Prostate gland (tissue), 2 donors: ENCODE measurements at regions not wholly inside any gene's neighbourhood (a gene's known extent, or its start where the extent isn't known, plus 50 kb on each side); places are given as distances from the start of the nearest gene placed in this dataset.

Source experiments
- DNase-seq: peaks from one replicate; pipeline ENCODE4 v3.0.0-alpha.2; 2019; ENCODE audit warnings: low spot score
- H3K27ac ChIP-seq, 2 donors: fragments of 200-600 bp; sonication (generic); 2 replicates each; pipeline ENCODE4 v1.5.1; 2017 to 2019
- H3K27me3 ChIP-seq: fragments of 200-600 bp; sonication (generic); replicated peaks from 2 replicates; pipeline ENCODE4 v1.5.1; 2019; ENCODE audit not compliant: insufficient read depth
- H3K36me3 ChIP-seq, 2 donors: fragments of 200-600 bp; sonication (generic); 1 replicate in 1 of 2; 2 replicates in 1 of 2; pipeline versions ENCODE4 v1.5.1 to v1.8.1; 2017 to 2019
- H3K4me1 ChIP-seq: fragments of 200-600 bp; sonication (generic); replicated peaks from 2 replicates; pipeline ENCODE4 v1.5.1; 2019
- H3K4me3 ChIP-seq, 2 donors: fragments of 200-600 bp; sonication (generic); 2 replicates each; pipeline ENCODE4 v1.5.1; 2017 to 2019
- H3K9me3 ChIP-seq: fragments of 200-600 bp; sonication (generic); 2 replicates; pipeline ENCODE4 v1.5.1; 2017
- POLR2A ChIP-seq: fragments of 450-650 bp; IDR thresholded peaks from one replicate; pipeline ENCODE4 v1.6.1; 2016; ENCODE audit warnings: antibody characterized with exemption, mild to moderate bottlenecking
- POLR2AphosphoS5 ChIP-seq: sonication (generic); formaldehyde crosslinking; IDR thresholded peaks from one replicate; pipeline ENCODE4 v1.6.1; 2017; ENCODE audit warnings: antibody characterized with exemption
- WGBS: methylation state at CpG from one replicate; pipeline ENCODE4 v1.1.5; 2018; 5-methylcytosine and 5-hydroxymethylcytosine counted together
- intact Hi-C: fragments of 100-400 bp; cut with DNase I; formaldehyde crosslinking; loops from one replicate; pipeline ENCODE4 v1.14.2; 2022
- TF ChIP-seq, protein P1 (sequence below), 4 experiments: fragments of 200-600 bp in 2 of 4; fragments of 450-650 bp in 2 of 4; sonication (generic) in 2 of 4; IDR thresholded peaks; 1 replicate in 3 of 4; 2 replicates in 1 of 4; pipeline ENCODE4 v1.5.1; 2016 to 2019; ENCODE audit warnings: antibody characterized with exemption in 4 of 4, mild to moderate bottlenecking in 2 of 4, moderate library complexity in 2 of 4

- 68% methylated on average over 4 of the region's 4 CpGs for WGBS
- Histone ChIP-seq H3K27me3 (no peaks in the 10 kb centered on the region), H3K36me3 (no peaks in the 10 kb centered on the region), H3K4me3 (no peak overlapping the region), H3K4me1 (no peaks in the 10 kb centered on the region), H3K27ac (no peak overlapping the region), H3K9me3 (no peaks in the 10 kb centered on the region)
- intact Hi-C loops, result no loop called here
- DNase-seq, result no peak
- TF ChIP-seq, protein P1, sequence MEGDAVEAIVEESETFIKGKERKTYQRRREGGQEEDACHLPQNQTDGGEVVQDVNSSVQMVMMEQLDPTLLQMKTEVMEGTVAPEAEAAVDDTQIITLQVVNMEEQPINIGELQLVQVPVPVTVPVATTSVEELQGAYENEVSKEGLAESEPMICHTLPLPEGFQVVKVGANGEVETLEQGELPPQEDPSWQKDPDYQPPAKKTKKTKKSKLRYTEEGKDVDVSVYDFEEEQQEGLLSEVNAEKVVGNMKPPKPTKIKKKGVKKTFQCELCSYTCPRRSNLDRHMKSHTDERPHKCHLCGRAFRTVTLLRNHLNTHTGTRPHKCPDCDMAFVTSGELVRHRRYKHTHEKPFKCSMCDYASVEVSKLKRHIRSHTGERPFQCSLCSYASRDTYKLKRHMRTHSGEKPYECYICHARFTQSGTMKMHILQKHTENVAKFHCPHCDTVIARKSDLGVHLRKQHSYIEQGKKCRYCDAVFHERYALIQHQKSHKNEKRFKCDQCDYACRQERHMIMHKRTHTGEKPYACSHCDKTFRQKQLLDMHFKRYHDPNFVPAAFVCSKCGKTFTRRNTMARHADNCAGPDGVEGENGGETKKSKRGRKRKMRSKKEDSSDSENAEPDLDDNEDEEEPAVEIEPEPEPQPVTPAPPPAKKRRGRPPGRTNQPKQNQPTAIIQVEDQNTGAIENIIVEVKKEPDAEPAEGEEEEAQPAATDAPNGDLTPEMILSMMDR (IDR thresholded peaks at IDR 0.05), result no peak
- TF ChIP-seq POLR2A, result no peak
- no peak for TF ChIP-seq POLR2AphosphoS5
These were observed 81.4 kb upstream of the RPS6KA3 start for GRCh38 chrX:20348139-20348538.

DNA sequence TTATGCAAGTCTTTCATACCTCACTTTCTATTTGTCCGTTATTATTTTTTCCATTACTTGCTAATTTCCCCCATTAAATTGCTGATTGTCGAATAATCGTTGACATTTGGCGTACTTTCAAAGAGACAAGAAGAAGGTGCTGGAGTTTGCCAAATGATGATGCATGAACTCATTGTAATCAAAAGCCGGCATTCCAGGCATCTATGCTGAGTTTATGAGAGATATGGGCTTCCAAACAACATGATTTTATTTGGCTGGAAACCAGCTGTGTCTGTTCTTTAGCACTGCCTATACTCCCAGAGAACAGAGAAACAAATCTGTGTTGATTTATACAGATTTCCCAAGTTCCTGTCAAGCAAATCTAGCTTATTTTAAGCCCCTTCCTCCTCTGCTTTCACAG, 80.8 kb upstream of the RPS6KA3 start:
- H3K27ac ChIP-seq, result no peak overlapping the region
- H3K27me3 ChIP-seq, result no peaks in the 10 kb centered on the region
- intact Hi-C loops, result no loop called here
- 17% methylated on average over 5 of the region's 5 CpGs for WGBS
- H3K36me3 ChIP-seq, result no peaks in the 10 kb centered on the region
- no peaks in the 10 kb centered on the region for H3K4me1 ChIP-seq
- H3K9me3 ChIP-seq, result no peaks in the 10 kb centered on the region
- H3K4me3 ChIP-seq, result no peak overlapping the region
- DNase-seq, result no peak
- TF ChIP-seq POLR2AphosphoS5 (no peak), POLR2A (no peak)
- TF ChIP-seq, protein P1 (IDR thresholded peaks at IDR 0.05), result no peak

DNA sequence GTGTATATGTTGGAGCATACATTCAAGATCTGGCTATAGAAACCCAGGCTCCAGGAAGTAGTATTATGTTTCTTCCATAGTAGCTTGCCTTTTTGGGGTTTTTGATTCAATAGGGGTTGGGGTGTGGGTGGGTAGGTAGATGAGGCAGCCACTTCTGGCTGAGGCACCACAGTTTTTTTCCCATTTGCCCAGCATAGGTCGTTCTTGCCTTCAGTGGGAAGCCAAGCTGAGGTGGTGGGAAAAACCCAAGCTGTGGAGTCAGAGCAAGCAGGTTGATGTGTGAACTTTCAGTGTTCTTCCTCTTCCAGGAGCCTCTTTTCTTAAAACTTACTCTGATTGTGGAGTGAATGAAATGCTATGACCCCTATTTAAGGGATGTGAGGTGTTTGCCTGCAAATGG, 67.0 kb upstream of the RPS6KA3 start:
- no peaks in the 10 kb centered on the region for H3K27me3 ChIP-seq
- no peak overlapping the region for H3K27ac ChIP-seq
- WGBS, result 50% methylated on average over 1 of the region's 1 CpG
- no peak for DNase-seq
- H3K4me3 ChIP-seq, result no peak overlapping the region
- no peaks in the 10 kb centered on the region for H3K9me3 ChIP-seq
- H3K4me1 ChIP-seq, result no peaks in the 10 kb centered on the region
- no peaks in the 10 kb centered on the region for H3K36me3 ChIP-seq
- intact Hi-C loops, result no loop called here
- TF ChIP-seq, protein P1 (IDR thresholded peaks at IDR 0.05), result no peak

DNA sequence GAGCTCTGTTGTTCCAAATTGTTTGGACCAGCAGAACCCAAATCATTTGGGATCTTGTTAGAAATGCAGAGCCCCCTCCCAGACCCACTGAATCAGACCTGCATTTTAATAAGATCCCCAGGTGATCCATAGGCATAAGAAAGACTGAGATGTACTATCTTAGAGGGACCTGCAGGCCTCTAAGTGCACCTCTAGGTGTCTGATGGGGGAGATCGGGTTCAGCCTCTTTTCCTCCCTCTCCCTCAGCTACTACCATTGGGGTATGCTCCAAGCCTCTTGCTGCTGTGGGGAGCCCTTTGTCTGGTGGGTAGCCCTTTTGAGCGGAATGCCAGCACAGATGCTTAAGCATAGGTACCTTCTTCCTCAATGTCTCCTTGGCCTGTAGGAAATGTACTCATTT, 63.8 kb upstream of the RPS6KA3 start:
- Histone ChIP-seq H3K36me3 (no peaks in the 10 kb centered on the region), H3K27me3 (no peaks in the 10 kb centered on the region), H3K27ac (no peak overlapping the region), H3K4me3 (no peak overlapping the region), H3K4me1 (no peaks in the 10 kb centered on the region), H3K9me3 (no peaks in the 10 kb centered on the region)
- intact Hi-C loops, result no loop called here
- no peak for TF ChIP-seq POLR2AphosphoS5
- TF ChIP-seq, protein P1 (IDR thresholded peaks at IDR 0.05), result no peak
- TF ChIP-seq POLR2A, result no peak
- 75% methylated on average over 2 of the region's 2 CpGs for WGBS
- no peak for DNase-seq

- H3K4me1 ChIP-seq, result no peaks in the 10 kb centered on the region
- DNase-seq, result no peak
- no peaks in the 10 kb centered on the region for H3K9me3 ChIP-seq
- intact Hi-C loops, result no loop called here
- no peaks in the 10 kb centered on the region for H3K36me3 ChIP-seq
- no peak overlapping the region for H3K27ac ChIP-seq
- TF ChIP-seq, protein P1 (IDR thresholded peaks at IDR 0.05), result no peak
- TF ChIP-seq POLR2A (no peak), POLR2AphosphoS5 (no peak)
- no peaks in the 10 kb centered on the region for H3K27me3 ChIP-seq
- H3K4me3 ChIP-seq, result no peak overlapping the region
- WGBS, result 85% methylated on average over 3 of the region's 3 CpGs
These were observed 62.7 kb upstream of the RPS6KA3 start for GRCh38 chrX:20329435-20329834.
